HG02588 (cell line): ENCODE measurements at regions not wholly inside any gene's neighbourhood (a gene's known extent, or its start where the extent isn't known, plus 50 kb on each side); places are given as distances from the start of the nearest gene placed in this dataset.
"Not testable (repeated sequence)": the region's sequence is repeated elsewhere in the genome, so short reads cannot be mapped to it uniquely, and the experiment has no call there.

ENCODE experiments used
- ATAC-seq: cut with Tn5 transposase; IDR thresholded peaks from one replicate; pipeline ENCODE4 v1.9.1; 2021; ENCODE audit warnings: mild to moderate bottlenecking, moderate library complexity; ENCODE audit not compliant: unreplicated experiment

DNA sequence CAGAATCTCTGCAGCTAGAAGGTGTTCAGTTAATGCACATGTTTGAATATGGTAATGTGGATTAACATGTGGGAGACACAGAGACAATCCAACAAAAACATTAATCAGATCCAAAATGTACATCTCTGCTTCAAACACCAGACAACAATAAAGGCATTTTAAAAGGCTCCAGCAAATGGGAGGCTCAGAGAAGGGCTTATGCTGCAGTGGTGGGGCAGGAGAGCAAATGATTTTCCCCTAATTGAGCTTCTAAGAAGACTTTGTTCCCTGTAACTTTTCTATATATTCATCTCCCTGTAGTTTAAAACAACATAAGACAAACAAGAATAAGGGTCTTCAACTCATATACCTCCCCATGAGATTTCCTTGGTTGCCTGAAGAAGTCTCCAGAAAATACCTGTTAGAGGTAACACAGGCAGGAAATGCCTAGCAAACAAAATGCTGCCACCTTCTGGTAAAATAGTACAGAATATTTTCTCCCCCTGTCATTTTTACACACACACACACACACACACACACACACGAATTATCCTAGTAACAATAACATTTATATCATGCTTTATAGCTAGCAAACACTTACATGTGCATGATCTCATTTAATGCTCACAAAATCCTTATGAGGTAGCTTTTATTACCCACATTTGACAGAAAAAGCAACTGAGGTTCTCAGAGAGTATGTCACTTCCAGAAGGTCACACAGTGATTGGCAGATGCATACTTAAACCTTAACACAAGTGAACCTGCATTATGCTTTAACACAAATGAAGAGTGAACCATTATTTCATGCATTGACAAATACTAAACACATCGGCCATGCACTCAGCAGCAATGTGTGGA is 123.4 kb upstream of the MB21D2 start:
- ATAC-seq = no peak

GRCh38 chr3:193046371-193046770 is 128.7 kb upstream of the MB21D2 start:
- no peak for ATAC-seq

DNA sequence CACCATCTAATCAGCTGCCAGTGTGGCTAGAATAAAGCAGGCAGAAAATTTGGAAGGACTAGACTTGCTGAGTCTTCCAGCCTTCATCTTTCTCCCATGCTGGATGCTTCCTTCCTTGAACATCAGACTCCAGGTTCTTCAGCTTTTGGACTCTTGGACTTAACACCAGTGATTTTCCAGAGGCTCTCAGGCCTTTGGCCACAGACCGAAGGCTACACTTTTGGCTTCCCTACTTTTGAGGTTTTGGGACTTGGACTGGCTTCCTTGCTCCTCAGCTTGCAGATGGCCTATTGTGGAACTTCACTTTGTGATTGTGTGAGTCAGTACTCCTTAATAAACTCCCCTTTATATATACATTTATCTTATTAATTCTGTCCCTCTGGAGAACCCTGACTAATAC is 129.8 kb upstream of the MB21D2 start:
- not testable (repeated sequence) for ATAC-seq

DNA sequence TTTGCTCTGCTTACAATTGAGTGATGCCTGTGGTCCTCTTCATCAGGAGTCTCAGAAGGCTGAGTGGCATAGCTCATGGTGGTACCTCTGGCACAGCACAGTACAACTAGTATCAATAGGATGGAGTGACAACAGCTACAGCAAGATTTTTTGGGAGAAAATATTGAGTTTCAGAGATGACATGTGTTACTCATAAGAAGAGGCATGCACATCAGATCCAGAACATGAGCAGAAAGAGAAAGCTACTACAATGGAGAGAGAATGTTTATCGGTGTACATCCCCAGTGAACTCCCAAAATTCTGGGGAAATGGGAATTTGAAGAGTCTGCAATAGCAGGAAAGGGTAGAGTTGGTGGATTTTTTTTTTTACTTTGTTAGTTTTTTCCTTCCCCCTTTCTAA is 130.5 kb upstream of the MB21D2 start:
- no peak for ATAC-seq

- no peak for ATAC-seq
Measured at GRCh38 chr3:193049935-193050334, 132.3 kb upstream of the MB21D2 start.

DNA sequence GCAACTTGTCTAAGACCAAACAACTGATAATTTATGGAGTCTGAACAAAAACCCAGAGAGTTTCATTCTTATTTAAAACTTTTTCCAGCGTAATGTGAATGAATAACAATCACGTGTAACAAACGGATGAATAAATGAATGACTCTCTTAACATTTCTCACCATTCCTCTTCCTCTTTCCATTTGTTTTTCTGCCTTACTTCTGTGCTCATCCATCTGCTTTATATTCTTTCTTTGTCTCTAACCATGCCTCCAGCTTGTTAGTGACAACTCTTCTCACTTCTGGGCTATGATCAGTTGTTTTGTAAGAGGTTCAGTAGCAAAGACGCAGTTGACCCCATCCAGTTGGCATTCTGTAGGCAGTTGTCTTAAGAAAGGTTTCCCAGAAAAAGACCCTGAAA is 133.7 kb upstream of the MB21D2 start:
- no peak for ATAC-seq

DNA sequence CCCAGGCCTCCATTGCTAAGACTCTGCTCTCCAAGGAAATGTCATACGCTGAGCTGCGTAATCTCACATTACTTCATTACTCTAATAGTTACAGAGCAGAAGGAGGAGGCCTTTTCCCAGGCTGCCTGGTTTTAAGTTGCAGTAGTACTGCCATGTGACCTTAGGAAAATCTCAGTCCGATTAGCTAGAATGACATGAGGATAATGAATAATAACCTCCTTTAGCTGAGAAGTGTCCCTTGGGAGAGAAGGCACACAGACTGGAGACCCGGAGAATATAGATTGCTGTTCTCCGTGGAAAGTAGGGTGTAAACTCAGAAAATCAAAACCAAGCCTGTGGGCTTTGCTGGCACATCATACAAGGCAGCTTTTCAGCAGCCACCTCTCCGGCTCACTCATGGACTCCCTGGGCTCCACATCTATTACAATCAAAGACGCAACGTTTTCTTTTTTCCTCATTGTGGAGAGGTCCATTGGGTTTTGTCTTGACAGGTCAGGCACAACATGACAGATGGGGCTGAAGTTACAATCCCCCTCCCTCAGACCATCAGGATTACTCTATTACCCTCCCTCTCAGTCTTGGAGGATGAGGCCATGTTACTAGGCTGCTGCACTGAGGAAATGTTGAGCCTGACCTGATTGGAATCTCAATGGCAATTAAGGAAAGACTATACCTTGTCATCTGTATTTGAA is 134.8 kb upstream of the MB21D2 start:
- ATAC-seq = no peak

DNA sequence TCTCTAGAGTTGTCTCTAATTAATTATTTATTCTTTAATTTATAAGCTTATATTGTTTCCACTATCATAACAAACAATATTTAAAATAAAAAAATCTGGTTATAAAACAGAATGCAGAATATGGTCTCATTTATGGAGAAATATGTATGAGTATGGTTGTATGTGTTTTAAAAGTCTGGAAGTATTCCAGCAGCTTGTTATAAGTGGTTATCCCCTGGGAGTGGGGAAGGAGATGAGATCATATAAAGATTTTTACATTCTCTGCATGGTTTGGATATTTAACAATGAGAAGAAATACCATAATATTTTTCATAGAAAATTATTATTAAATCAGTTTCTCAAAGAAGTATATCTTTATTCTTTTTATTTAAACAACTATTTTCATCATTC is 135.4 kb upstream of the MB21D2 start:
- no peak for ATAC-seq

DNA sequence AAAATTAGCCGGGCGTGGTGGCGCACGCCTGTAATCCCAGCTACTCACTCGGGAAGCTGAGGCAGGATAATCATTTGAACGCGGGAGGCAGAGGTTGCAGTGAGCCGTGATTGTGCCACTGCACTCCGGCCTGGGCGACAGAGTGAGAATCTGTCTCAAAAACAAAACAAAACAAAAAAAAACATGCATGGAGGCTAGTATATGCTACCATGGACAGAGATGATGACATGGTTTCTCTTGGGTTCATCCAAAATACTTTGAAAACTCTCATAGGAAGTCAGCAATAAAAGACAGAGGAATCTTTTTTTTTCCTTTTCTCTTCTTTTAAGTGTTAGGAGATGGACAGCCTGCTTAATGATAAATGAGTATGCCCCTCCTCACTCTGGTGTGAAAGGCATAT is 137.7 kb upstream of the MB21D2 start:
- no peak for ATAC-seq

DNA sequence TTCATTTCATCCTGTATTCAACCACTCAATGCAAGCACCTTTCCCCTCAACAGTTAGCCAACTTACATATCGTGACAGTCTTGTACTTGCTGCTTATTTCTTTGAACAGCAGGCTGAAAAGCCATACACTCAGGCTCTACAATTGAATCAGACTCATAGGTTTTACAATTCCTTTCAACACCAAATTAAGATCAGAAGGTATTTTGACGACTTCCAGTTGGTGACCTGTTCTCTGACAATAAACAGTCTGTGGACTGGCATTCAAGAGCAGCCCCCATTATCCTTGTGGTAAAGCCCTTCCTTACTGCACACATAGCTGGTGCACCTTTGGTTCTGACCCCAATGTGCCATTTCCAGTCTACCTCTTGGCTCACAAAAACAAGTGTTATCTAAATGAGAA is 140.0 kb upstream of the MB21D2 start:
- no peak for ATAC-seq

DNA sequence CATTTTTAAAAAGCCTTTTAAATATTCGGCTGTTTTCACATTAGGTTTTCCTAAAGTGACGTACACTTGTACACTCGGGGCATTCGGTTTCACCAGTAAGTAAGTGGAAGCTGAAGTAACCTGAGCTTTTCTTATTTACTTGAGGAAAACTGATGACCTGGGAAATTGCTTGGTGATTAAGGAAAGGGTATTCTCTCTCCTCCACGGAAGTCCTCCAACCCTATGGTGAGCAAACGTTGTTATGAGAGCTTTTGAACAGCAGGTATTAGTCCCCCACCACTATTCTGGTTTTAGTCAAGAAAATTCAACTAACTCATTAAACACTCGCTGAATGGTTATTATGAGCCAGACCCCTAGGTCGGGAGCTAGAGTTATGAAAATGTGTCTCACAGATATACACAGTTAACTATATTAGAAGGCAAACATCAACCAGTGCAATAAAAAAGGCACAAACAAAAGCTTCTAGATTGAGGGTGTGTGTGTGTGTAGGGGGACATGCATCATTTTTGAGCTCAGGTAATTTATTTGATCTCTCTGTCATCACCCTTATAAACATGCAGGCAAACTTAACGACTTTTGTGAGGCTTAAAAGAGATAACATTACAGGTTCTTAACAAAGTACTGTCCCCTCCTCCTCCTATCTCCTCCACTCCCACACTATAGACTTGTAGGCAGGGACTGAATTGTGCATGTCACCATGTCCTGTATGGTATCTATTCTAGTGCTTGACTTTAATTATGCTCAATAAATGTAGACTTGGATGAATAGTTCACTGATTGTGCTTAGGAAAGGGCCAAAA is 143.3 kb upstream of the MB21D2 start:
- ATAC-seq = no peak

DNA sequence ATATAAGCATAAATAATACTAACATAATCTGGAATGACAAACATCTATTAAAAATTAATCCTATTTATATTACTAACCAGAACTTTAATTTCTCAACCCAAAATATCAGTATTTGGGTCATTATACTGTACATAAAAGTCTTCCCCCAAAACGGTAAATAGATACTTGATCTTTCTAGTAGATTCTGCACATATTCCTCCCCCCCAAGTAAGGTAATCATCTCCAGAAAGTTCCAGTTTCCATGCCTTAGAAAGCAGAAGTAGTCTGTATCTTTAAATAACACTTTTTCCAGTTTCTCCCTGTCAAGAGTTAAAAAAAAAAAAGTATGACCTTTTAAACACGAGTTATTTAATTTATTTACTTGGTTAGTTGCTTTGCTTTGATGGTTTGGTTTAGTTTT is 150.7 kb upstream of the MB21D2 start:
- ATAC-seq = no peak

DNA sequence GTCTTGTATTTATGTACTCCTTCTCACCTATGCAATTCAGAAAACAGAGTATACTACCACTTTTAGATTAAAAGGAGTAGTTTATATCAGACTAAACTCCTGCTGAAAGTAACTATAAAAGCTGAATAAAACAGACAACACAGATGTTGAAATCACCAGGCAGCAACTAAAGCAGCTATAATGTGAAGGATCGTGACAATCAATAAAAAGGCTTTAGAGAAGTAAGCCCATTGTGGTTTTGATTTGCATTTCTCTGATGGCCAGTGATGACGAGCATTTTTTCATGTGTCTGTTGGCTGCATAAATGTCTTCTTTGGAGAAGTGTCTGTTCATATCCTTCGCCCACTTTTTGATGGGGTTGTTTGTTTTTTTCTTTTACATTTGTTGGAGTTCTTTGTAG is 152.1 kb upstream of the MB21D2 start:
- not testable (repeated sequence) for ATAC-seq

GRCh38 chr3:193078996-193079753 is 161.5 kb upstream of the MB21D2 start:
- ATAC-seq = no peak

GRCh38 chr3:193080821-193081365 is 160.1 kb upstream of the PLAAT1 start:
- ATAC-seq = no peak

DNA sequence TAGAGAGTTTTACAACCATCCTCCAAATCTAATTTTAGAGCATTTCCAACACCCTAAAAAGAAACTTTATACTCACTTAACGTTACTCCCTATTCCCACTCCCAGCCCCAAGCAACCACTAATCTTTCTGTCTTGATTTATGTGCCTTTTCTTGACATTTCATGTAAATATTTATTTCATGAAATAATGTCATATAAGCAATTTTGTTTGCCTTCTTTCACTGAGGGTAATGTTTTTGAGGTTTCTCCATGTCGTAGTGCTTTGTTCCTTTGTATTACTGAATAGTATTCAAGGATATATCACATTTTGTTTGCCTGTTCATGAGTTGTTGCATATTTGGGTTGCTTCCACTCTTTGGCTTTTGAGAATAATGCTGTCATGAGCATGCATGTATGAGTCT is 155.4 kb upstream of the PLAAT1 start:
- no peak for ATAC-seq

DNA sequence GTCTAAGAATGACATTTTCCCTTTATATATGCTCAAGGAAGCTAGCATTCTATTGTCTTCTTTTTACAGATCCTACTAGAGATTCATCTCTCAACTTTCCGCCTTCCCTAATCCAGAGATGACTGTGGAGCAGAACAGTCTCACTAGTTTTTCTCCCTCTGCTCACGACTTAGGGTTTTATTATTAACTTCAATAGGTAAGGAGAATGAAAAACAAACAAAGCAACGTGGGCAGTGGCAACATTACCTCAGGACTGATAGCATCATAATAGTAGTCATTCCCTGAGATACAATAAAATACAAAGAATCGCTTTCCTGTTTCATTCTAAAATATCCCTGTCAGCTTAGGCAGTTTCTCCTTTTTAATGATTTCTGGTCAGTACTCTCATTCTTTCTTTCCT is 154.3 kb upstream of the PLAAT1 start:
- no peak for ATAC-seq

- no peak for ATAC-seq
Measured at GRCh38 chr3:193087336-193087735, 153.7 kb upstream of the PLAAT1 start.

GRCh38 chr3:193095366-193095765 is 145.7 kb upstream of the PLAAT1 start:
- no peak for ATAC-seq

- no peak for ATAC-seq
Measured at GRCh38 chr3:193096076-193096475, 144.9 kb upstream of the PLAAT1 start.
